ENCODE measurements at regions not wholly inside any gene's neighbourhood (a gene's known extent, or its start where the extent isn't known, plus 50 kb on each side); places are given as distances from the start of the nearest gene placed in this dataset.

GRCh38 chr4:166637816-166638215 lies 596.5 kb downstream of the SPOCK3 start:
- no peaks in the 10 kb centered on the region for H3K4me1 ChIP-seq (ENCODE audit: control insufficient read depth in 2 of 2, insufficient read depth in 2 of 2, low read length in 2 of 2)
- no peaks in the 10 kb centered on the region for H3K9me3 ChIP-seq (ENCODE audit: control insufficient read depth in 2 of 3, low read length in 3 of 3)
- H3K27ac Mint-ChIP-seq = no peak overlapping the region
- POLR2A ChIA-PET = no interaction called here
- CTCF ChIA-PET = no interaction called here
- H3K4me3 Mint-ChIP-seq = no peak overlapping the region
- H3K36me3 ChIP-seq (ENCODE audit: control insufficient read depth in 2 of 3, insufficient read depth in 3 of 3, low read length in 3 of 3) = no peaks in the 10 kb centered on the region
- DNase-seq = no peak
- peaks cover 0 to 22% (median 3%) of the 10 kb centered on the region in 11 donors for H3K9me3 Mint-ChIP-seq
- H3K27me3 ChIP-seq (ENCODE audit: control insufficient read depth in 2 of 2, insufficient read depth in 2 of 2, low read length in 2 of 2) = no peaks in the 10 kb centered on the region
- no peak overlapping the region for H3K4me3 ChIP-seq (ENCODE audit: low read length)
- no peak for ATAC-seq
- no peaks in the 10 kb centered on the region for H3K27me3 Mint-ChIP-seq
- H3K36me3 Mint-ChIP-seq = no peaks in the 10 kb centered on the region
- intact Hi-C loops (cut with micrococcal nuclease) = no loop called here
- H3K4me1 Mint-ChIP-seq = no peaks in the 10 kb centered on the region
- no peak overlapping the region for H3K27ac ChIP-seq (ENCODE audit: low read depth, low read length)

GRCh38 chr4:166655231-166655630 lies 579.1 kb downstream of the SPOCK3 start:
- no peak for DNase-seq
- no peaks in the 10 kb centered on the region for H3K27me3 Mint-ChIP-seq
- H3K36me3 Mint-ChIP-seq = no peaks in the 10 kb centered on the region
- no peak overlapping the region for H3K27ac Mint-ChIP-seq
- CTCF ChIA-PET = no interaction called here
- H3K27me3 ChIP-seq (ENCODE audit: control insufficient read depth in 2 of 2, insufficient read depth in 2 of 2, low read length in 2 of 2) = no peaks in the 10 kb centered on the region
- H3K4me1 Mint-ChIP-seq = peaks cover 0 to 1% (median 0%) of the 10 kb centered on the region in 7 donors
- no peak for ATAC-seq
- peaks cover 0 to 6% (median 3%) of the 10 kb centered on the region in 11 donors for H3K9me3 Mint-ChIP-seq
- POLR2A ChIA-PET = no interaction called here
- no peaks in the 10 kb centered on the region for H3K36me3 ChIP-seq (ENCODE audit: control insufficient read depth in 2 of 3, insufficient read depth in 3 of 3, low read length in 3 of 3)
- no peak overlapping the region for H3K27ac ChIP-seq (ENCODE audit: low read depth, low read length)
- no peaks in the 10 kb centered on the region for H3K4me1 ChIP-seq (ENCODE audit: control insufficient read depth in 2 of 2, insufficient read depth in 2 of 2, low read length in 2 of 2)
- intact Hi-C loops (cut with micrococcal nuclease) = no loop called here
- H3K4me3 ChIP-seq (ENCODE audit: low read length) = no peak overlapping the region
- H3K9me3 ChIP-seq (ENCODE audit: control insufficient read depth in 2 of 3, low read length in 3 of 3) = no peaks in the 10 kb centered on the region
- H3K4me3 Mint-ChIP-seq = no peak overlapping the region

- H3K4me1 Mint-ChIP-seq = peaks cover 0 to 1% (median 0%) of the 10 kb centered on the region in 7 donors
- Histone ChIP-seq H3K4me3 (ENCODE audit: low read length) (no peak overlapping the region), H3K4me1 (ENCODE audit: control insufficient read depth in 2 of 2, insufficient read depth in 2 of 2, low read length in 2 of 2) (no peaks in the 10 kb centered on the region), H3K27me3 (ENCODE audit: control insufficient read depth in 2 of 2, insufficient read depth in 2 of 2, low read length in 2 of 2) (no peaks in the 10 kb centered on the region), H3K27ac (ENCODE audit: low read depth, low read length) (no peak overlapping the region), H3K9me3 (ENCODE audit: control insufficient read depth in 2 of 3, low read length in 3 of 3) (no peaks in the 10 kb centered on the region), H3K36me3 (ENCODE audit: control insufficient read depth in 2 of 3, insufficient read depth in 3 of 3, low read length in 3 of 3) (no peaks in the 10 kb centered on the region)
- no peak for ATAC-seq
- H3K27ac Mint-ChIP-seq = no peak overlapping the region
- no peaks in the 10 kb centered on the region for H3K36me3 Mint-ChIP-seq
- DNase-seq = no peak
- no peaks in the 10 kb centered on the region for H3K27me3 Mint-ChIP-seq
- peaks cover 0 to 9% (median 3%) of the 10 kb centered on the region in 11 donors for H3K9me3 Mint-ChIP-seq
- CTCF ChIA-PET = no interaction called here
- intact Hi-C loops (cut with micrococcal nuclease) = no loop called here
- POLR2A ChIA-PET = no interaction called here
- no peak overlapping the region for H3K4me3 Mint-ChIP-seq
Measured at GRCh38 chr4:166655705-166656104, 578.6 kb downstream of the SPOCK3 start.

- Mint-ChIP-seq H3K9me3 (peaks cover 0 to 9% (median 3%) of the 10 kb centered on the region in 11 donors), H3K4me1 (peaks cover 0 to 1% (median 0%) of the 10 kb centered on the region in 7 donors), H3K27me3 (no peaks in the 10 kb centered on the region), H3K36me3 (no peaks in the 10 kb centered on the region), H3K27ac (no peak overlapping the region), H3K4me3 (no peak overlapping the region)
- ATAC-seq = no peak
- intact Hi-C loops (cut with micrococcal nuclease) = no loop called here
- no peak for DNase-seq
- H3K4me3 ChIP-seq (ENCODE audit: low read length) = no peak overlapping the region
- no peak overlapping the region for H3K27ac ChIP-seq (ENCODE audit: low read depth, low read length)
- no peaks in the 10 kb centered on the region for H3K9me3 ChIP-seq (ENCODE audit: control insufficient read depth in 2 of 3, low read length in 3 of 3)
- no peaks in the 10 kb centered on the region for H3K27me3 ChIP-seq (ENCODE audit: control insufficient read depth in 2 of 2, insufficient read depth in 2 of 2, low read length in 2 of 2)
- ChIA-PET POLR2A (no interaction called here), CTCF (no interaction called here)
- no peaks in the 10 kb centered on the region for H3K36me3 ChIP-seq (ENCODE audit: control insufficient read depth in 2 of 3, insufficient read depth in 3 of 3, low read length in 3 of 3)
- H3K4me1 ChIP-seq (ENCODE audit: control insufficient read depth in 2 of 2, insufficient read depth in 2 of 2, low read length in 2 of 2) = no peaks in the 10 kb centered on the region
Measured at GRCh38 chr4:166657261-166657660, 577.0 kb downstream of the SPOCK3 start.

GRCh38 chr4:166658585-166658984 lies 575.7 kb downstream of the SPOCK3 start:
- Mint-ChIP-seq H3K4me3 (no peak overlapping the region), H3K4me1 (peaks cover 0 to 1% (median 0%) of the 10 kb centered on the region in 7 donors), H3K36me3 (no peaks in the 10 kb centered on the region), H3K27me3 (no peaks in the 10 kb centered on the region), H3K9me3 (peaks cover 0 to 18% (median 6%) of the 10 kb centered on the region in 11 donors), H3K27ac (no peak overlapping the region)
- no peaks in the 10 kb centered on the region for H3K9me3 ChIP-seq (ENCODE audit: control insufficient read depth in 2 of 3, low read length in 3 of 3)
- DNase-seq = no peak
- H3K4me3 ChIP-seq (ENCODE audit: low read length) = no peak overlapping the region
- no peak overlapping the region for H3K27ac ChIP-seq (ENCODE audit: low read depth, low read length)
- no peaks in the 10 kb centered on the region for H3K36me3 ChIP-seq (ENCODE audit: control insufficient read depth in 2 of 3, insufficient read depth in 3 of 3, low read length in 3 of 3)
- CTCF ChIA-PET = no interaction called here
- intact Hi-C loops (cut with micrococcal nuclease) = no loop called here
- H3K27me3 ChIP-seq (ENCODE audit: control insufficient read depth in 2 of 2, insufficient read depth in 2 of 2, low read length in 2 of 2) = no peaks in the 10 kb centered on the region
- H3K4me1 ChIP-seq (ENCODE audit: control insufficient read depth in 2 of 2, insufficient read depth in 2 of 2, low read length in 2 of 2) = no peaks in the 10 kb centered on the region
- ATAC-seq = no peak
- POLR2A ChIA-PET = no interaction called here

GRCh38 chr4:166662266-166662843 lies 571.9 kb downstream of the SPOCK3 start:
- H3K4me1 Mint-ChIP-seq = peaks cover 0 to 1% (median 0%) of the 10 kb centered on the region in 7 donors
- H3K4me1 ChIP-seq (ENCODE audit: control insufficient read depth in 2 of 2, insufficient read depth in 2 of 2, low read length in 2 of 2) = no peaks in the 10 kb centered on the region
- POLR2A ChIA-PET = no interaction called here
- H3K27me3 Mint-ChIP-seq = no peaks in the 10 kb centered on the region
- peaks cover 0 to 18% (median 2%) of the 10 kb centered on the region in 11 donors for H3K9me3 Mint-ChIP-seq
- H3K36me3 ChIP-seq (ENCODE audit: control insufficient read depth in 2 of 3, insufficient read depth in 3 of 3, low read length in 3 of 3) = no peaks in the 10 kb centered on the region
- no peak overlapping the region for H3K4me3 ChIP-seq (ENCODE audit: low read length)
- CTCF ChIA-PET = no interaction called here
- H3K4me3 Mint-ChIP-seq = no peak overlapping the region
- H3K36me3 Mint-ChIP-seq = no peaks in the 10 kb centered on the region
- H3K9me3 ChIP-seq (ENCODE audit: control insufficient read depth in 2 of 3, low read length in 3 of 3) = no peaks in the 10 kb centered on the region
- no peak overlapping the region for H3K27ac Mint-ChIP-seq
- no peak overlapping the region for H3K27ac ChIP-seq (ENCODE audit: low read depth, low read length)
- DNase-seq = no peak
- ATAC-seq = no peak
- intact Hi-C loops (cut with micrococcal nuclease) = no loop called here
- H3K27me3 ChIP-seq (ENCODE audit: control insufficient read depth in 2 of 2, insufficient read depth in 2 of 2, low read length in 2 of 2) = no peaks in the 10 kb centered on the region

GRCh38 chr4:166670341-166670740 lies 564.0 kb downstream of the SPOCK3 start:
- H3K4me1 Mint-ChIP-seq = no peaks in the 10 kb centered on the region
- H3K4me3 Mint-ChIP-seq = no peak overlapping the region
- H3K27ac Mint-ChIP-seq = no peak overlapping the region
- H3K36me3 Mint-ChIP-seq = no peaks in the 10 kb centered on the region
- no peaks in the 10 kb centered on the region for H3K4me1 ChIP-seq (ENCODE audit: control insufficient read depth in 2 of 2, insufficient read depth in 2 of 2, low read length in 2 of 2)
- no peak overlapping the region for H3K27ac ChIP-seq (ENCODE audit: low read depth, low read length)
- intact Hi-C loops (cut with micrococcal nuclease) = no loop called here
- POLR2A ChIA-PET = no interaction called here
- H3K4me3 ChIP-seq (ENCODE audit: low read length) = no peak overlapping the region
- CTCF ChIA-PET = no interaction called here
- H3K27me3 Mint-ChIP-seq = no peaks in the 10 kb centered on the region
- DNase-seq (no peak), ATAC-seq (no peak)
- H3K9me3 ChIP-seq (ENCODE audit: control insufficient read depth in 2 of 3, low read length in 3 of 3) = no peaks in the 10 kb centered on the region
- H3K36me3 ChIP-seq (ENCODE audit: control insufficient read depth in 2 of 3, insufficient read depth in 3 of 3, low read length in 3 of 3) = no peaks in the 10 kb centered on the region
- no peaks in the 10 kb centered on the region for H3K27me3 ChIP-seq (ENCODE audit: control insufficient read depth in 2 of 2, insufficient read depth in 2 of 2, low read length in 2 of 2)
- H3K9me3 Mint-ChIP-seq = peaks cover 0 to 13% (median 3%) of the 10 kb centered on the region in 11 donors

Data from naive thymus-derived CD4-positive, alpha-beta T cell (primary cell).